Lower leg skin (tissue), 3 donors: ENCODE measurements at regions not wholly inside any gene's neighbourhood (a gene's known extent, or its start where the extent isn't known, plus 50 kb on each side); places are given as distances from the start of the nearest gene placed in this dataset.

Experiments
- CTCF ChIP-seq, 3 donors: fragments of 450-650 bp; IDR thresholded peaks; one replicate each; pipeline ENCODE4 v1.5.1; 2016; ENCODE audit warnings: antibody characterized with exemption in 3 of 3, mild to moderate bottlenecking in 3 of 3, moderate library complexity in 2 of 3
- POLR2A ChIP-seq, 2 donors: fragments of 450-650 bp; IDR thresholded peaks; one replicate each; pipeline ENCODE4 v1.6.1; 2016 to 2017; ENCODE audit warnings: antibody characterized with exemption in 2 of 2, mild to moderate bottlenecking in 1 of 2, moderate library complexity in 1 of 2

- TF ChIP-seq CTCF (IDR thresholded peaks at IDR 0.05) (no peak), POLR2A (IDR thresholded peaks at IDR 0.05) (no peak)
Measured at GRCh38 chr1:80523861-80524260, 1276.9 kb upstream of the ADGRL2 start.
